ENCODE measurements at regions not wholly inside any gene's neighbourhood (a gene's known extent, or its start where the extent isn't known, plus 50 kb on each side); places are given as distances from the start of the nearest gene placed in this dataset.

- TF ChIP-seq CTCF (IDR thresholded peaks at IDR 0.05) (no peak), POLR2A (IDR thresholded peaks at IDR 0.05; ENCODE audit: low read depth) (no peak)
Observed at GRCh38 chrX:97682991-97683840, 799.5 kb downstream of the RPA4 start.

Measured in esophagus muscularis mucosa (tissue), 3 donors.